GM19455 (cell line): ENCODE measurements at regions not wholly inside any gene's neighbourhood (a gene's known extent, or its start where the extent isn't known, plus 50 kb on each side); places are given as distances from the start of the nearest gene placed in this dataset.

Source experiments
- ATAC-seq: cut with Tn5 transposase; IDR thresholded peaks from one replicate; pipeline ENCODE4 v1.9.1; 2021; ENCODE audit not compliant: unreplicated experiment

DNA sequence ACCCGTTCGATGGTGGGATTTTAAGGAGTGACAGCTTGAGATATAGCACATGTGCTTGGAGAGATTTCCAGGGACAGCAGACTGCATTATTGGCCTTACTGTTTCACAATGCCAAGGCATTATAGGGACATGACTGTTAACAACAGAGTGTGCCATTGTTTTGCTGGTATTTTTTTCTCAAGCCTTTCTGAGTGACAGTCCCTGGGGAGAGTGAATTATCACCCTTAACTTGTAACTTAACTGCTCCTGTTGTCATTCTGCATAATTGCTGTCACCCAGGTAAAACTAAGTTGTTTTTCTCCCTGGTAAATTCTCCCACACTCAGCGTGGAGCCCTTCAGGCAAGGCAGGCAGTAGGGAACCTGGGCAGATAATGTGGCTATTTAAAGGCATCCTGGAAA is 989.2 kb upstream of the LCORL start:
- ATAC-seq = no peak

DNA sequence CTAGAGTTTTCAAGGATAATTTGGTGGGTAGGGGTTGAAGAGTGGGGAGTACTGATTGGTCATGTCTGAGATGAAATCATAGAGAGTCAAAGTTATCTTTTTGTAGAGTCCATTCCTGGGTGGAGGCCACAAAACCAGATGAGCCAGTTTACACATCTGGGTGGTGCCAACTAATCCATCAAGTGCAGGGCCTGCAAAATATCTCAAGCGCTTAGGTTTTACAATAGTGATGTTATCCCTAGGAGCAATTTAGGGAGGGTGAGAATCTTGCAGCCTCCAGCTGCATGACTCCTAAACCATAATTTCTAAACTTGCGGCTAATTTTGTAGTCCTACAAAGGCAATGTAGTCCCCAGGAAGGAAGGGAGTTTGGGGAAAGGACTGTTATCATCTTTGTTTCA is 988.3 kb upstream of the LCORL start:
- ATAC-seq = no peak

DNA sequence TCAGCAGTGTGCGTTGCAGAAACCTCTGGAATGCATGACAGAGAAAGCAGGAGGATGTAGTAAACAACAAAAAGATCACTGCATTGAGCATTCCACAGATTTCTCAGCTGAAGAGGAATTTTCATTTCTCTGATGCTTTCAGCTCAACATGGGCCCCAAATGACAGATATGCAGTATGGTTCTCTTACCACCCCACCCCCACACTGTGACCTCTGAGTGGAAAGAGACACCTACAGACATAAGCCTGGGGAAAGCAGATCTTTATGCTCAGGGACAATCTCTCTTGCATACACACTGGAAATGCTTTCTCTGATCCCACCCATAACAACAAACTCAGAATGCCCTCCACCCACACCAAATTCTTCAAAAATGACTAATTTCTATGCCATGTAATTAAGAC is 983.7 kb upstream of the LCORL start:
- ATAC-seq = no peak

DNA sequence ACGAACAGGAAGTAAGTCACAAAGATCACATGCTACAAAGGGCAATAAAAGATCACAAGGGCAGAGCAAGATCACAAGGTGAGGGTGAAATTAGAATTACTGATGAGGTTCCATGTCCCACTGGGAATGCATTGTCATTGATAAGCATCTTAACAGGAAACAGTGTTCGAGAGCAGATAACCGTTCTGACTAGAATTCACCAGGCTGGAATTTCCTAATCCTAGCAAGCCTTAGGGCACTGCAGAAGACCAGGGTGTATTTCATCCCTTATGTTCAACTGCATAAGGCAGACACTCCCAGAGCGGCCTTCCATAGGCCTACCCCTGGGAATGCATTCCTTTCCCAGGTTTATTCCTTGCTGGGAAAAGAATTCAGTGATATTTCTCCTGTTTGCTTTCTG is 980.6 kb upstream of the LCORL start:
- no peak for ATAC-seq

DNA sequence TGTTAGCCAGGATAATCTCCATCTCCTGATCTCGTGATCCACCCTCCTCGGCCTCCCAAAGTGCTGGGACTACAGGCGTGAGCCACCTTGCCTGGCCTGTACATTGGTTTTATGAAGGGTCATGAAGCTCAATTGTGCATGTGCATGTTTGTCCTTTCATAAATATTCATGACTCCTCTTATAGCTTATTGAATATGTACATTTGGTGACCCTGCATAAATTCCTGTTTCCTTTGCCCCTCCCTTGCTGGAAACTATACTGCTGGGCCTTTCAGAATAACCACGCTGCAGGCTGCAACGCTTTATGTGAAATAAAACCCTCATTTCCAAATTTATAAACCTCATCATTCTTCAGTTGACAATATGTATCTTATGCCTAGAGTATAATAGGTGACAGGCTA is 978.0 kb upstream of the LCORL start:
- ATAC-seq = no peak

DNA sequence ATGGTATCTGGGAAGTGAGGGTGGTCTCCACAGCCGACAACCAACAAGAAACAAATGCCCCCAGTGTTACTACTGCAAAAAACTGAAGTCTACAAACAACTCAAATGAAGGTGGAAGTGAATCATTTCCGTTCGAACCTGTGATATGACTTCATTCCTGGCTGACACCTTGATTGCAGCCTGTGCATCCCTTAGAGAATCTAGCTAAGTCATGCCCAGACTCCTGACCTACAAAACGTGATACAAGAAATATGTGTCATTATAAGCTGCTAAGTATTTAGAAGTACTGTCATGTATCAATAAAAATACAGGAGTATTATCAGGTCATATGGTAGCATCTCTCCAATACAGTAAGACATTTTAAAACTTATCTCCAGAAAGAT is 959.7 kb upstream of the LCORL start:
- no peak for ATAC-seq

DNA sequence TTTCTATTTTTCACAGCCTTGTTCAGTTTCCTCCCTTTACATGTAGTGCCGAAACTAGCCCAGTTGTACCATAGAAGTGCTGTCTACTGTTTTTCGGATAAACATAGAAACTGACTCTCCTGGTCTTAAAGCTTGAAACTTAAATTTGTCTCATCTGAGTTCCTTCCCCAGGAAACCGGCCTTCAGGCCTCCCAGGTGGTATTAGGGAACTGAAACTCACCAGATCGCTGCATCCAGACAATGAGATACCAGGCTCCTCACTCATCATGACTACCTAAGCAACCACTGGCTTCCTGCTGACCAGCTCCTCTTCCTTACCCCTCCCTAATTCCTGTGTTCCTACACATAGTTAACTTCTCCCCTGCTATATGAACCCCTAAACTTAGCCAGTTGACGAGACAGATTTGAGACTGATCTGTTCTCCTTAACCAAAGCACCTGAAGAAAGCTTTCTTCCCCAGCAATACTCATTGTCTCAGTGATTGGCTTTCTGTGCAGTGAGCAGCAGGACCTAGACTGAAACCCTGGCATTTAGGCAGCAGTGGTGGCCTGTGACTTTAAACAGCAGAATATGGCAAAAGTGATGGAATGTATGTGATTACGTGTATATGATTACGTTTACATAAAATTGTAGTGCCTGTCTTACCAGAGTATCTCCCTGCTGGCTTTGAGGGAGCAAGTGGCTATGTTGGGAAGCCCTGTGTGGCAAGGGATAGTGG is 959.1 kb upstream of the LCORL start:
- no peak for ATAC-seq

DNA sequence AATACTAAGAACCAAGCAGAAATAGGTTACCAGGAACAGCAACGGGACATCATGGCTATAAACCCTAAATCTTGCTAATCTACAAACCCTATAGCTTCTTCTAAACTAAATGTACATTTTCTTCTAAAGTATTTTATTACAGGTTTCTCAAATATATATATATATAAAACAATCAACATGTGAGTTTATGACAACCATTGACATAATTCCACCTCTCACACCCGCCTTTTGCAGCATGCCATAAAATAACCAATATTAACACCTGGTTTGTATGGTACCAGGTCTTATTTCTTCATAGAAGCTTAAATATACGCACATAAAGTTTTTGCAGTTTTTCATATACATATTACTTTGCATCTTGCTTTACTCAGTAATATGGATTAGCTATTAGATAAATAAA is 955.3 kb upstream of the LCORL start:
- no peak for ATAC-seq

DNA sequence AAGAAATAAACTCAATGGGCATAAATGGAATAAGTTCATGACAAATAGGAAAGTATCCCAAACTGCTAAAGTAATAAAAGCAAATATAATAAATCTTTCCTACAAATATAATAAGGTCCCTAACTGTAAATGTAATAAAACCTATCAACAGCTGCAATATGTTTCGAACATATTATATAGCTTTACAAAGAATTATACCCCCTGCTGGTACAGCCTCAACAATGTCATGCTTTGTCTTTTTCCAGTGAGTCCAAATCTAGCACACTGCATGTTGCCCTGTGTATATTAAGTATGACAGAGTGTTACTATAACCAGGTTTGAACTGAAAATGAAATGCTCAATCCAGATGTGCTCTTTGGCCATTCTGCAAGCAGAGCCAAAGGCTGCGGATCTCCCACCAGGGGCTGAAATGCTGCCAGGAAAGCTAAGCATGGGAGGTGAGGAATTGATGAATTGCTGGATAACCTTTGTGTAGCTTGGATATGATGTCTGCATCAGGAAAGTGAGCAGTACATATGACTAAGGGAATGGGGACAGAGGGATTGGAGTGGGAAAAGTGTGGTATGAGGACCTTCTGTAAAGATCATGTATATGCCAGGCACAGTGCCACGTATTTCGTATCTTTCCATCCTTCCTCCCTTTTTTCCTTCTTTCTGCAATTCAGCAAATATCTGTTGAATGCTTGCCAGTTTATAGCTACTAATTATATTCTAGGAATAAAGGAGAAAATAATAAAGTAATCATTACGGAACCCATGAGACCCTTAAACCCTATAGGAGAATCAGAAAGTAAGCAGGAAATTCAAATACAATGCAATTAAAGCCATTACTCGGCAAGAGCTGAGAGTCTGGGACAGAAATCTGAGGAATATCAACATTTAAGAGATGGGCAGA is 954.6 kb upstream of the LCORL start:
- no peak for ATAC-seq

DNA sequence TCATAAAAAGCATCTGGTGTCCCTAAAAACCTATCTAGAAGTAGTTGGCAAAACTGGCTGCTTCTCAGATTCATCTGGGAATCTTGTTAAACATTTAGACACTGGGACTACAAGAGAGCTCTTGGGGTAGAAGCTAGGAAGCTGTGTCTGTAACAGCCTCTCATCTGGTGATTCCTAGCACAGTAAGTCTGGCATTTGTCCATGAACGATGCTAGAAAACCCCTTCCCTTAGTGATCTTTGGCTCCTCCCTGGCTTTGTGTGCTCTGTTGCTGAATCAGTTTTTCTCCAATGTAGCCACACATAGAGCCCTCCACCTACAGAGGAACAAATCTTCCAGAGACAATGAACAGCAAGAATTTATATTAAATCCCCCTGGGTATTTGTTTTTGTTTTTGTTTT is 951.7 kb upstream of the LCORL start:
- no peak for ATAC-seq

DNA sequence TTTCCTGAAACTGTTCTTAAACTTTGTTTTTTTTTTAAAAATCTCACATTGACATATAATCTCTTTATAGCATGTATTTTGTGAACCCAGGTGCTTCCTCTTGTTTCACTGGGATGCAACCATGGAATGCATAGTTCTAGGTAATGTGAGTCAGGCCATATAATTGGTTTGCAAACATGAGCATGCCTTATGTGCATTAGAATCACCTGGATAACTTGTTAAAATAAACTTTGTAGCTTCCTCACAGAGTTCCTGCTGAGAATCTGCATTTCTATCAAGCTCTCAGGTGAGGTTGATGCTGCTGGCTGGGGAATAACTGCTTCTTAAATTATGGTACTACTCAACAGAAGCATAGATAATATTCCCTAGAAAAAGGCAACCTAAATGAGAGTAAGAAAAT is 940.3 kb upstream of the LCORL start:
- no peak for ATAC-seq

DNA sequence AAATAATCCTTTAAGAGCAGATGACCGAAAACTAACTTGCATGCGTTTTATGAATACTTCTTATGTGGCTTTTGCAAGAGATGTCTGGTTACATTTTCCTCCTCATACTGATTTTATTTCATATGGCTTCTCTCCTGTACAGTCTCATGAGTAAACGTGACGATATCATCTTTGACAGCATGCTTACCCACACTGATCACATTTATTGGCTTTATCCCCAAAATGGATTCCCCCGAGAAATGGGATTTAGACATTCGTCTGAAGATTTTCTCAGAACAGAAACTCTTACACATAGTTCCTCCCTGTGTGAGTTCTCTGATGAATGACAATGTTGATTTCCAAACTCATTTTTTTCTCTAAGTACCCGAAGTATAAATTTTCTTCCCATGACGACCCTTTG is 939.7 kb upstream of the LCORL start:
- ATAC-seq = no peak

DNA sequence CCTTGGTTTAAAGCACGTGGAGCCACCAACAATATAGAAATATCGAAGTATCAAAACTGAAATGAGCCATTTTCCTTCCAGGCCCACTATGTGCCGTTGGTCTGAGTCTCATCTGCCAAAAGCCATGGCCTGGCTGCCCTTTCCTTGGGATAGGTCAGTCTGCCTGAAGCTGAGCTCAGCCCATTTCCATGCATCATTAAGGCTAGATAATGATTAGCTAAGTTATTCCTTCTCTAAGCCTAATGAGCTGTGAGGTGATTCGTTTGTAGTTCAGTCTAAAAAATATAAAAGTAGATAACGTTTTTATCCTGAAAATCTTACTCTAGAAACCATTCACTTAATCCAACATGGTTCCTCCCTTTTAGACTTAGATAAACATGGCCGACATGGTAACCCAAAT is 936.2 kb upstream of the LCORL start:
- no peak for ATAC-seq

DNA sequence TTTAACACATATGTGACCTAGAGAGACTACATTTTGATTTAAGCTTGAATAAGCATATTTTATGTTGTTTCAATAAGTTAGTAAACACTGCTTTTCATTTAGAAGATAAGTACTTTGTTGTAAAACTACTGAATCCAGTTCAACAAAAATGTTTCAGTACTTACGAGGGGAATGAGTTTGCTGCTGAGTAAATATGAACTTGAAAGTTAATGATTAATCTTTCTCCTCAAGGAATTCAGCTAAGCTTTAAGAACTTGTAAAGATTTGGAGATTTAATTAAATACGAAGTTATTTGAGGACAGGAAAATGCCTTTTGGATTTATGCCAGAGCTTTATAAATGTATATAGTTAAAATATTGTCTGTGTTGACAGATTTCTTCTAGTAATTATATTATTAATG is 933.0 kb upstream of the LCORL start:
- ATAC-seq = no peak

DNA sequence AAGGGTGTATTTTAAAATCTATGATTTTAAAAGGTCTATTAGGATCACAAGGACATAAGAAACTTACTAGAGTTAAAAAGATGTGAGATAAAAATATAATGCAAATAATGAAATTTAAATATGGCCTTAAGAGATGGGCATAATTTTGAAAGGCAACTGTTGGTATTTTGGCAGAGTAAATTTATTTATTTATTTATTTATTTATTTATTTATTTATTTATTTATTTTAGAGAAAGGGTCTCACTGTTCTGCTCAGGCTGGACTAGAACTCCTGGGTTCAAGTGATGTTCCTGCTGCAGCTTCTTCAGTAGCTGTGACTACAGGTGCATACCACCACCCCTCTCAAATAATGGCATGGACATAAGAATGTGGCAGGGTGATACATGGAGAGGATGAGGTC is 932.1 kb upstream of the LCORL start:
- no peak for ATAC-seq

DNA sequence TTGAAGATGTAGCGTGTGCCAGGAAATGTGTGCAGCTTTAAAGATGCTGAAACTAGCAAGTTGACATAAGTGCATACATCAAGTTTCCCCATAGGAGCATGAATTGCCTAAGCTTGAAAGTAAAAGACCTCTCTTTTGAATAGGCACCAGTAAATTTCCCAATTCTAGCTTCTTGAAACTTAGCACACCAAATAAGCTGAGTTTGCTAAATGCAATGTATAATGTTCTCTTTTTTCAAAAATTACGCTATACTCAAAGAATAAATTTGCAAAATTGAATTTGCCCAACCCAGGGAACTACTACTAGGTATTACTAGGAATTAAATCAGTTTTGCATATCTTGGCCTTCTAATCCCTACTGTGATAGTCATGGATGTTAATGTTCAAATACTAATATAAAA is 923.9 kb upstream of the LCORL start:
- no peak for ATAC-seq

DNA sequence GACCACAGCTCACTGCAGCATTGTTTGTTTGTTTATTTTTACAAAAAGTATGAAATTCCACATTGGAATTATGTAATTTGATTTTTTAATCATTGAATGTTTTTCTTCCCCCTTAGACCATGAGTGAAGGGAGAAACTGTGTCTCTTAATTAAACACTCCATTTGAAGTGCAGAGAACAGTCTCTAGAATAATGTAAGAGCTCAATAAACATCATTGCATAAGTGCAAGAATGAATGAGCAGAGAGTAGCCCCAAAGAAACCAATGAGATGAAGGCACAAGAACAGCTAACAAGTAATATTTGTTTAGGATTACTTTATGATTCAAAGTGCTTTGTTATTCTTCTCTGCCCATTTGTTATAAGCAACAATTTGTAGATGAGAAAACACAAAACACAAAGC is 921.3 kb upstream of the LCORL start:
- no peak for ATAC-seq

DNA sequence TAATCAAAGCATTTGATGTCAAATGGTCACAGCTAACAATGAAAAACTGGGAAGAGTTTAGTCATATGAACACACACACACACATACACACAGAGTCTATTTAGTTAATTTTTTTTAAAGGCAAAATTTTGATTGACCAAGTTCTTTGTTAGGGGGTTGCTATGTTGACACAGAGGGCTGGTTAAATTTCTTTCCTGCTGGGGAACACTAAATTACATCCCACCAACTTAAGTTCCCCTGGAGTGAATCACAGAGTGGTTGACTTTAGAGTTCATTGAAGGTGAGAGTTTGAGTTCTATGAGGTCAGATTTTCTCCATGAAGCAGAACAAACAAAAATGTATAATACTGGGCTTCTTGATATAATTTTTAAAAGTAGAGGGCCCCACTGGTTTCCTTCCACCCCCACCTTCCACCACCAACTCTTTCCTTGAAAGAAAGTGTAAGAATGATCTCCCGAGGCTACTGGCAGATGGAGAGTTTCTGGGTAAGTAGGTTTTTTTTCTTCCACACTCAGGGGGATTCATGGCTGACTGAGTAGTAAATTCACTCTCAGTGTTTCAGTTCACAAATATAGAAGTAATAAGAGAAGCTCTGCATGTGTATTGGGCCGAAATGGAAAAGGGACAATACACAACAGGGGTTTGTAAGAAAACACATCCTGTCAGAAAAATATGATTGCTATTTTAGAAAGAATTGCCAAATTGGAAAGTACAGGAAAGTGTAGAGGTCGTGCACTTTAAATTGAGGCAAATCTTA is 917.0 kb upstream of the LCORL start:
- no peak for ATAC-seq

DNA sequence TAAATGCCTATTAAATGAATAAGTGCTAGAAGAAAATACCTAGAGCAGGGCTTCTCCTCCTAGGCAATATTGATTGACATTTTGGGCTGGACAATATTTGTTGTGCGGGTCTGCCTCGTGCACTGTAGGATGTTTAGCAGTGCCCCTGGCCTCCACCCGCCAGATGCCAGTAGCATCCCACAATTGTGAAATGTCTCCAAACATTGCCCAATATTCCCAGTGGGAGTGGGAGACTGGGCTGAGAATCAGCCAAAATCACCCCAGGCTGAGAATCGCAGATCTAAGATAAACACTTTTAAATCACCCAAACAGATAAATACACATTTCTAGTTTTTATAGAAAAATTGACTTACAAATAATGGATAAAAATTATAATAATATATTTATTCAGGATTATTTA is 916.2 kb upstream of the LCORL start:
- no peak for ATAC-seq

DNA sequence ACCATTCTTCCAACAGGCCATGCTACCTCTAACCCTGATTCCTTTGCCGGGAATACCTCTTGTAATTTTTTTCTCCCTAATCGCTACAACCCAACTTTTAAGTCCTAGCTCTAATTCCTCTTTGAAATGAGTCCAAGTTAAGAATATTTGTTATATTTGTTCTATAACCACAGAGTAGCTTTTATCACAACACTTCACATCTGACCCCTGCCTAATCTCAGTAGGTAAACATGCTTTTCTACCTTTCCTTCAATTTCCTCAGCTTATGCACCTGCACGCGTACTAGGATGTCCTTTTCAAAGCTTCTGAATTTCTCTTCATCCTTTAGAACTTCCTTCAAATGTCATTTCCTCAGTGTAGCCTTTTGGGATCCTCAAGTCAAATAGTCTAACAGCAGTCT is 915.5 kb upstream of the LCORL start:
- ATAC-seq = no peak

DNA sequence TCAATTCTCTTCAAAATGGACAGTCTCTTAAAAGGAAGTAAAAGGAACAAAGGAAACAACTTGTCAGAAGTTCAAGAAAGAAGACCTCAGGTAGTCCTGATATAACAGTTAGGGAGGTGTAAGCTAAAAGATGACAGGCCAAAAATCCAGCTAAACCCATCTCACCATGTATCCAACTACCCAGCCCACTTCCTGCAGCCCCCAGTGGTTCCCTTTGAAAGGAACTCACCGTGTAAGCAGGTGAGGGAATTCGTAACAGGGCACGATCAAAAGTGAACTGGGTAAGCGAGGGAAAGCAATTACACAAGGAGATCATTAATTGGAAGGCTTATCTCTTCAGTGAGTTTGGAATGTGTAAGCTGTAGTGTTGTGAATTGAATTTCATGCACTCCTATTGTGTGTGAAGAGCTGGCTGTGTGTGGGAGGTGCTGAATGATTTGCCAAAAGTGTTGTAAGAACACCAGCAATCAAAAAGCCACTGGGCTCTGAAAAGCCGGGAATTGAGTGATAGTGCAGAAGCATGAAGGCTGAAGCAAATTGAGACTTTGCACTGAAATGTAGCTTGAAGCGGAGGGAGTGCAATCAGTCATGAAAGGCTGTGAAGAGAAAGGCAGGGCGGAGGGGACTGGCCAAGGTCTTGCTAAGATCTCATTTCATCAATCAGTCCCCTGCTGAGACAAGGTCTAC is 914.2 kb upstream of the LCORL start:
- ATAC-seq = no peak
